PC-9 (cell line): ENCODE measurements at regions not wholly inside any gene's neighbourhood (a gene's known extent, or its start where the extent isn't known, plus 50 kb on each side); places are given as distances from the start of the nearest gene placed in this dataset.

Source experiments
- BruUV-seq: library from RNA; stranded (reverse); fragments of 400-500 nt; replicated peaks from 2 replicates; lab custom pipeline; 2021; lab: Mats Ljungman, UMichigan
- CTCF ChIA-PET: fragments of 300-600 bp; sonication (Branson Sonifier 250); formaldehyde crosslinking; loops from one replicate; lab custom pipeline; 2022; ENCODE audit warnings: antibody characterized with exemption; lab: Charles Lee
- POLR2A ChIA-PET: fragments of 300-600 bp; sonication (Branson Sonifier 250); formaldehyde crosslinking; loops from one replicate; lab custom pipeline; 2022; ENCODE audit warnings: antibody characterized with exemption; ENCODE audit not compliant: unreplicated experiment; lab: Charles Lee
- DNase-seq, 2 experiments: peaks; one replicate each; pipeline versions ENCODE4 v3.0.0 to v3.0.0-alpha.2; 2015 to 2022; ENCODE audit warnings: mixed read lengths in 1 of 2
- H2AFZ ChIP-seq: fragments of 200-600 bp; sonication (generic); 2 replicates; pipeline ENCODE4 v1.8.1; 2017; ENCODE audit warnings: antibody characterized with exemption
- H3F3A ChIP-seq: fragments of 200-600 bp; sonication (generic); 2 replicates; pipeline ENCODE4 v1.8.1; 2017; ENCODE audit warnings: antibody characterized with exemption, mild to moderate bottlenecking, low read depth; ENCODE audit not compliant: insufficient read depth
- H3K27ac ChIP-seq: fragments of 200-600 bp; sonication (generic); 2 replicates; pipeline ENCODE4 v1.6.1; 2016; ENCODE audit warnings: mixed run types
- H3K27me3 ChIP-seq: fragments of 200-600 bp; sonication (generic); 2 replicates; pipeline ENCODE4 v1.6.1; 2016; ENCODE audit warnings: low read depth, mixed run types; ENCODE audit not compliant: insufficient read depth
- H3K36me3 ChIP-seq: fragments of 200-600 bp; sonication (generic); 2 replicates; pipeline ENCODE4 v1.6.1; 2016; ENCODE audit warnings: low read depth, mixed run types
- H3K4me1 ChIP-seq: fragments of 200-600 bp; sonication (generic); replicated peaks from 2 replicates; pipeline ENCODE4 v1.6.1; 2016; ENCODE audit warnings: mixed run types; ENCODE audit not compliant: insufficient read depth
- H3K4me2 ChIP-seq: fragments of 200-600 bp; sonication (generic); 2 replicates; pipeline ENCODE4 v1.6.1; 2017; ENCODE audit warnings: mixed run types
- H3K4me3 ChIP-seq: fragments of 200-600 bp; sonication (generic); 2 replicates; pipeline ENCODE4 v1.6.1; 2016; ENCODE audit warnings: mixed run types
- H3K79me2 ChIP-seq: fragments of 200-600 bp; sonication (generic); 2 replicates; pipeline ENCODE4 v1.6.1; 2017; ENCODE audit warnings: low read depth, mixed run types
- H3K9me2 ChIP-seq: fragments of 200-600 bp; sonication (generic); 2 replicates; pipeline ENCODE4 v1.8.1; 2017; ENCODE audit warnings: mild to moderate bottlenecking; ENCODE audit not compliant: insufficient read depth
- H3K9me3 ChIP-seq: fragments of 200-600 bp; sonication (generic); 2 replicates; pipeline ENCODE4 v1.8.1; 2016; ENCODE audit warnings: low read depth; ENCODE audit not compliant: insufficient read depth
- H4K20me1 ChIP-seq: fragments of 200-600 bp; sonication (generic); 2 replicates; pipeline ENCODE4 v1.8.1; 2017; ENCODE audit not compliant: insufficient read depth
- CTCF ChIP-seq: fragments of 200-600 bp; sonication (generic); conservative IDR thresholded peaks from 2 replicates; pipeline ENCODE4 v1.6.1; 2017; ENCODE audit warnings: mixed run types, antibody characterized with exemption, mild to moderate bottlenecking, moderate library complexity
- EZH2 ChIP-seq: fragments of 200-600 bp; sonication (generic); IDR thresholded peaks from 2 replicates; pipeline ENCODE4 v1.8.0; 2017; ENCODE audit warnings: antibody characterized with exemption, low read depth
- intact Hi-C: fragments of 100-400 bp; cut with micrococcal nuclease; formaldehyde crosslinking; loops from one replicate; pipeline ENCODE4 v1.10.0; 2022; ENCODE audit not compliant: unreplicated experiment

DNA sequence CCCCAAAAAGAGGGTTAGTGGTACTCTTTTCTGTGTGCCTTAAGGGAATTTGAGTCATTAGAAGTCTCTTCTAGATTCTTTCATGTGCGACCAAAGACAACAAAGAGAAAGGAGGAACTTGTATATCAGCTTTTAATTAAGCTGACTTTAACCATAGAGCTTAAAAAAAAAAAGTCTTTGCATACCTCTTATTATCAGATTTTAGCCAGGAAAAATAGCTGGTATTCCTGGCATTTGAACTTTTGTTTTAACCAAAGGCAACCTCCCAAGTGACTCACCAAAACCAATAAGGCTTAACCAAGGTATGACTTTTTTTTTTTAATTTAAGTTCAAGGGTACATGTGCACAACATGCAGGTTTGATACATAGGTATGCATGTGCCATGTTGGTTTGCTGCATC is 375.0 kb downstream of the CDC5L start:
- no TSS peak for BruUV-seq
- Histone ChIP-seq H3K27me3 (no peaks in the 10 kb centered on the region), H3F3A (no peaks in the 10 kb centered on the region), H3K4me3 (no peak overlapping the region), H2AFZ (no peak overlapping the region), H4K20me1 (no peaks in the 10 kb centered on the region), H3K4me1 (no peaks in the 10 kb centered on the region), H3K9me2 (no peaks in the 10 kb centered on the region), H3K9me3 (no peaks in the 10 kb centered on the region), H3K27ac (no peak overlapping the region), H3K36me3 (no peaks in the 10 kb centered on the region), H3K4me2 (peak overlapping the region; percentile 29; the same call in 1 of the 2 replicates), H3K79me2 (no peaks in the 10 kb centered on the region)
- ChIA-PET CTCF (no interaction called here), POLR2A (interaction anchor here (0.5 kb wide), 1 partner anchor 962 kb away, joined by 3 read pairs; no protein-coding TSS in a partner anchor)
- TF ChIP-seq EZH2 (no peak), CTCF (no peak)
- intact Hi-C loops = loop anchor here (2.0 kb wide), 1 partner anchor 100 kb away; no protein-coding TSS in a partner anchor
- peak; percentile 5 to 63 for DNase-seq

DNA sequence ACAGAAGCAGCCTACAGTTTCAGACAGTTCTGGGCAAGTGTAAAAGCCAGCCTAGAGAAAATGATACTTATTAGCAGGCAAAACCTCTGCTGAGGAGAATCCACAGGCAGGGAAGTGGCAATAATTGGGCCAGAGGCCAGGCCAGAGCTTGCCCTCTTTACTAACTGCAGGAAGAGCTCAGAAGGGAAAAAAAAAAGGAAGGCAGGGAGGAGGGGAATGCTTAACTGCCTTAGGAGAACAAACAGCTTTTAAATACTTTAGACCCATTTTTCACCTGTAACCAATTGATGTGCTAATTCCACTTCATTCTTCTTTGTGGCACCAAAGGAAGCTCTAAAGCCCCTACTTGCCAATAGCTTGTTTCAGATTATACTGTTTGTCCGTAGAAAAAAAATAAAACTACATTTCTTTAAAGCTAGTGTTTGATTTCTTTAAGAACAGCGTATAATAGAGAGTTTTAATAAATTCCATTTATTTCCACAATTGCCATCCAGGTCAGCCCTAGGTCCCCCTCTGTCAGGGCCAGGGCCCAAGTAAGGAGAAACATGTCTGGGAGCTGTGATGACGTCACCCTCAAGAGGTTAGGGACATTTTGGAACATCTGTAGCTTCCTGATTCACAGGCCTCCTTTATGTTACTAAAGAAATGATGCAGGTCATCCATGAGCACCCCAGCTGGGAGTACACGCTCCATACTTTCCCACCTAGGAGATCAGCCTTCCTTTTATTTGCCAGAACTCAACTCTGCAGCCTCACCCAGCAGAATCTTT is 384.3 kb downstream of the CDC5L start:
- no peak overlapping the region for H3K4me3 ChIP-seq
- ChIA-PET POLR2A (no interaction called here), CTCF (no interaction called here)
- no peak overlapping the region for H2AFZ ChIP-seq
- BruUV-seq = no TSS peak
- intact Hi-C loops = no loop called here
- H3K4me2 ChIP-seq = no peak overlapping the region
- no peaks in the 10 kb centered on the region for H4K20me1 ChIP-seq
- no peaks in the 10 kb centered on the region for H3K36me3 ChIP-seq
- no peaks in the 10 kb centered on the region for H3K79me2 ChIP-seq
- H3K9me2 ChIP-seq = no peaks in the 10 kb centered on the region
- DNase-seq = no peak
- no peaks in the 10 kb centered on the region for H3F3A ChIP-seq
- H3K4me1 ChIP-seq = no peaks in the 10 kb centered on the region
- no peak for TF ChIP-seq EZH2
- no peaks in the 10 kb centered on the region for H3K9me3 ChIP-seq
- H3K27ac ChIP-seq = no peak overlapping the region
- no peaks in the 10 kb centered on the region for H3K27me3 ChIP-seq

- H3K27me3 ChIP-seq = no peaks in the 10 kb centered on the region
- H3K9me3 ChIP-seq = no peaks in the 10 kb centered on the region
- H3K4me2 ChIP-seq = no peak overlapping the region
- H3K36me3 ChIP-seq = no peaks in the 10 kb centered on the region
- H3K27ac ChIP-seq = no peak overlapping the region
- TF ChIP-seq CTCF = no peak
- H4K20me1 ChIP-seq = no peaks in the 10 kb centered on the region
- no TSS peak for BruUV-seq
- no peaks in the 10 kb centered on the region for H3K9me2 ChIP-seq
- no peaks in the 10 kb centered on the region for H3K4me1 ChIP-seq
- H3F3A ChIP-seq = no peaks in the 10 kb centered on the region
- H3K4me3 ChIP-seq = no peak overlapping the region
- ChIA-PET POLR2A (no interaction called here), CTCF (no interaction called here)
- intact Hi-C loops = no loop called here
- DNase-seq = no peak
- no peaks in the 10 kb centered on the region for H3K79me2 ChIP-seq
- H2AFZ ChIP-seq = no peak overlapping the region
Observed at GRCh38 chr6:44772838-44773237, 385.3 kb downstream of the CDC5L start.
